ENCODE measurements at regions not wholly inside any gene's neighbourhood (a gene's known extent, or its start where the extent isn't known, plus 50 kb on each side); places are given as distances from the start of the nearest gene placed in this dataset.

- no peak for TF ChIP-seq CTCF (conservative IDR thresholded peaks at IDR 0.05)
- TF ChIP-seq EZH2 (IDR thresholded peaks at IDR 0.05; ENCODE audit: low read depth): no peak
Measured at GRCh38 chr2:198757069-198757468, 700.7 kb downstream of the SATB2 start.

Measured in PC-9 (cell line).